ENCODE measurements at regions not wholly inside any gene's neighbourhood (a gene's known extent, or its start where the extent isn't known, plus 50 kb on each side); places are given as distances from the start of the nearest gene placed in this dataset.

GRCh38 chr9:91073811-91074771 is 272.5 kb downstream of the SYK start:
- intact Hi-C loops (cut with micrococcal nuclease) = no loop called here
- Mint-ChIP-seq H3K27ac (no peak overlapping the region), H3K9me3 (no peaks in the 10 kb centered on the region), H3K4me1 (peaks cover 0 to 7% of the 10 kb centered on the region in 2 donors), H3K36me3 (no peaks in the 10 kb centered on the region), H3K4me3 (no peak overlapping the region), H3K27me3 (ENCODE audit: low read depth in 2 of 2) (peaks cover 0 to 3% of the 10 kb centered on the region in 2 donors)
- TF ChIP-seq CTCF (IDR thresholded peaks at IDR 0.05) = no peak
- Histone ChIP-seq H3K27me3 (ENCODE audit: control insufficient read depth, insufficient read depth, low read length) (no peaks in the 10 kb centered on the region), H3K4me1 (ENCODE audit: control insufficient read depth, insufficient read depth, low read length) (peaks cover 13% of the 10 kb centered on the region), H3K27ac (ENCODE audit: low read length) (no peak overlapping the region), H3K4me3 (ENCODE audit: low read length) (no peak overlapping the region), H3K9me3 (ENCODE audit: control insufficient read depth, insufficient read depth, low read length) (no peaks in the 10 kb centered on the region), H3K36me3 (ENCODE audit: control insufficient read depth, insufficient read depth, low read length) (no peaks in the 10 kb centered on the region)
- ATAC-seq (no peak), DNase-seq (no peak)
- WGBS (ENCODE audit: insufficient coverage) = 94% methylated on average over 14 of the region's 14 CpGs

DNA sequence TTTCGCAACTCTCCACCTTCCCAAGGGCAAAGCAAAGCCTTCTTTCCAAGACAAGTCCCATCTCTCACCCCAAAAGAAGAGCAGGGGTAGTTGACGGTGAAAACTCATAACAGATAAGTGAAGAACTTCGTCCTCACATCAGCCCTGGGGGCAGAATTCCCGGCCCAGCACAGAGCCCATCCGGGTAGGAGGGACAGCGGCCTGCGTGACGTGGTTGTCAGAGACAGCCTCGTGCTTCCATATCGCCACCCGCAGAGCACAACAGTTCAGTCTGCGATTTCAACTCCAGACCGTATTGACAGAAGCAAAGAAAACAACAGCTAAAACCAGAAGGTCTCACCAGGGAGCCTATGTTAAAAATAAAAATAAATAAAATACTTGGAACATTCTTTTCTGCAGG is 273.2 kb downstream of the SYK start:
- Mint-ChIP-seq H3K9me3 (no peaks in the 10 kb centered on the region), H3K4me1 (peaks cover 0 to 7% of the 10 kb centered on the region in 2 donors), H3K4me3 (no peak overlapping the region), H3K36me3 (no peaks in the 10 kb centered on the region), H3K27me3 (ENCODE audit: low read depth in 2 of 2) (peaks cover 3 to 4% of the 10 kb centered on the region in 2 donors), H3K27ac (no peak overlapping the region)
- no peaks in the 10 kb centered on the region for H3K27me3 ChIP-seq (ENCODE audit: control insufficient read depth, insufficient read depth, low read length)
- no peaks in the 10 kb centered on the region for H3K9me3 ChIP-seq (ENCODE audit: control insufficient read depth, insufficient read depth, low read length)
- H3K4me1 ChIP-seq (ENCODE audit: control insufficient read depth, insufficient read depth, low read length) = peaks cover 13% of the 10 kb centered on the region
- H3K36me3 ChIP-seq (ENCODE audit: control insufficient read depth, insufficient read depth, low read length) = no peaks in the 10 kb centered on the region
- 92% methylated on average over 13 of the region's 13 CpGs for WGBS (ENCODE audit: insufficient coverage)
- intact Hi-C loops (cut with micrococcal nuclease) = no loop called here
- ATAC-seq (no peak), DNase-seq (no peak)
- H3K27ac ChIP-seq (ENCODE audit: low read length) = no peak overlapping the region
- no peak for TF ChIP-seq CTCF (IDR thresholded peaks at IDR 0.05)
- H3K4me3 ChIP-seq (ENCODE audit: low read length) = no peak overlapping the region

GRCh38 chr9:91075279-91075678 is 273.7 kb downstream of the SYK start:
- Histone ChIP-seq H3K4me3 (ENCODE audit: low read length) (no peak overlapping the region), H3K9me3 (ENCODE audit: control insufficient read depth, insufficient read depth, low read length) (no peaks in the 10 kb centered on the region), H3K4me1 (ENCODE audit: control insufficient read depth, insufficient read depth, low read length) (peaks cover 13% of the 10 kb centered on the region), H3K27me3 (ENCODE audit: control insufficient read depth, insufficient read depth, low read length) (no peaks in the 10 kb centered on the region), H3K36me3 (ENCODE audit: control insufficient read depth, insufficient read depth, low read length) (no peaks in the 10 kb centered on the region), H3K27ac (ENCODE audit: low read length) (no peak overlapping the region)
- peaks cover 0 to 7% of the 10 kb centered on the region in 2 donors for H3K4me1 Mint-ChIP-seq
- ATAC-seq (no peak), DNase-seq (no peak)
- WGBS (ENCODE audit: insufficient coverage) = 97% methylated on average over 8 of the region's 8 CpGs
- H3K36me3 Mint-ChIP-seq = no peaks in the 10 kb centered on the region
- H3K27ac Mint-ChIP-seq = no peak overlapping the region
- no peak for TF ChIP-seq CTCF (IDR thresholded peaks at IDR 0.05)
- H3K27me3 Mint-ChIP-seq (ENCODE audit: low read depth in 2 of 2) = peaks cover 3 to 8% of the 10 kb centered on the region in 2 donors
- H3K9me3 Mint-ChIP-seq = no peaks in the 10 kb centered on the region
- no peak overlapping the region for H3K4me3 Mint-ChIP-seq
- intact Hi-C loops (cut with micrococcal nuclease) = no loop called here
